Prostate gland (tissue), 2 donors: ENCODE measurements at regions not wholly inside any gene's neighbourhood (a gene's known extent, or its start where the extent isn't known, plus 50 kb on each side); places are given as distances from the start of the nearest gene placed in this dataset.

Experiments
- DNase-seq: peaks from one replicate; pipeline ENCODE4 v3.0.0-alpha.2; 2019; ENCODE audit warnings: low spot score
- H3K27ac ChIP-seq, 2 donors: fragments of 200-600 bp; sonication (generic); 2 replicates each; pipeline ENCODE4 v1.5.1; 2017 to 2019
- H3K27me3 ChIP-seq: fragments of 200-600 bp; sonication (generic); replicated peaks from 2 replicates; pipeline ENCODE4 v1.5.1; 2019; ENCODE audit not compliant: insufficient read depth
- H3K36me3 ChIP-seq, 2 donors: fragments of 200-600 bp; sonication (generic); 1 replicate in 1 of 2; 2 replicates in 1 of 2; pipeline versions ENCODE4 v1.5.1 to v1.8.1; 2017 to 2019
- H3K4me1 ChIP-seq: fragments of 200-600 bp; sonication (generic); replicated peaks from 2 replicates; pipeline ENCODE4 v1.5.1; 2019
- H3K4me3 ChIP-seq, 2 donors: fragments of 200-600 bp; sonication (generic); 2 replicates each; pipeline ENCODE4 v1.5.1; 2017 to 2019
- H3K9me3 ChIP-seq: fragments of 200-600 bp; sonication (generic); 2 replicates; pipeline ENCODE4 v1.5.1; 2017
- POLR2A ChIP-seq: fragments of 450-650 bp; IDR thresholded peaks from one replicate; pipeline ENCODE4 v1.6.1; 2016; ENCODE audit warnings: antibody characterized with exemption, mild to moderate bottlenecking
- POLR2AphosphoS5 ChIP-seq: sonication (generic); formaldehyde crosslinking; IDR thresholded peaks from one replicate; pipeline ENCODE4 v1.6.1; 2017; ENCODE audit warnings: antibody characterized with exemption
- WGBS: methylation state at CpG from one replicate; pipeline ENCODE4 v1.1.5; 2018; 5-methylcytosine and 5-hydroxymethylcytosine counted together
- intact Hi-C: fragments of 100-400 bp; cut with DNase I; formaldehyde crosslinking; loops from one replicate; pipeline ENCODE4 v1.14.2; 2022
- TF ChIP-seq, protein P1 (sequence below), 4 experiments: fragments of 200-600 bp in 2 of 4; fragments of 450-650 bp in 2 of 4; sonication (generic) in 2 of 4; IDR thresholded peaks; 1 replicate in 3 of 4; 2 replicates in 1 of 4; pipeline ENCODE4 v1.5.1; 2016 to 2019; ENCODE audit warnings: antibody characterized with exemption in 4 of 4, mild to moderate bottlenecking in 2 of 4, moderate library complexity in 2 of 4

- Histone ChIP-seq H3K4me1 (no peaks in the 10 kb centered on the region), H3K27me3 (no peaks in the 10 kb centered on the region), H3K36me3 (no peaks in the 10 kb centered on the region), H3K9me3 (no peaks in the 10 kb centered on the region), H3K27ac (no peak overlapping the region), H3K4me3 (no peak overlapping the region)
- intact Hi-C loops: no loop called here
- no peak for TF ChIP-seq POLR2AphosphoS5
- no peak for TF ChIP-seq POLR2A
- TF ChIP-seq, protein P1, sequence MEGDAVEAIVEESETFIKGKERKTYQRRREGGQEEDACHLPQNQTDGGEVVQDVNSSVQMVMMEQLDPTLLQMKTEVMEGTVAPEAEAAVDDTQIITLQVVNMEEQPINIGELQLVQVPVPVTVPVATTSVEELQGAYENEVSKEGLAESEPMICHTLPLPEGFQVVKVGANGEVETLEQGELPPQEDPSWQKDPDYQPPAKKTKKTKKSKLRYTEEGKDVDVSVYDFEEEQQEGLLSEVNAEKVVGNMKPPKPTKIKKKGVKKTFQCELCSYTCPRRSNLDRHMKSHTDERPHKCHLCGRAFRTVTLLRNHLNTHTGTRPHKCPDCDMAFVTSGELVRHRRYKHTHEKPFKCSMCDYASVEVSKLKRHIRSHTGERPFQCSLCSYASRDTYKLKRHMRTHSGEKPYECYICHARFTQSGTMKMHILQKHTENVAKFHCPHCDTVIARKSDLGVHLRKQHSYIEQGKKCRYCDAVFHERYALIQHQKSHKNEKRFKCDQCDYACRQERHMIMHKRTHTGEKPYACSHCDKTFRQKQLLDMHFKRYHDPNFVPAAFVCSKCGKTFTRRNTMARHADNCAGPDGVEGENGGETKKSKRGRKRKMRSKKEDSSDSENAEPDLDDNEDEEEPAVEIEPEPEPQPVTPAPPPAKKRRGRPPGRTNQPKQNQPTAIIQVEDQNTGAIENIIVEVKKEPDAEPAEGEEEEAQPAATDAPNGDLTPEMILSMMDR (IDR thresholded peaks at IDR 0.05): no peak
- no peak for DNase-seq
- WGBS: 79% methylated on average over 7 of the region's 7 CpGs
These were observed 87.7 kb downstream of the IYD start for GRCh38 chr6:150456466-150456865.

- DNase-seq: no peak
- Histone ChIP-seq H3K4me1 (no peaks in the 10 kb centered on the region), H3K27me3 (no peaks in the 10 kb centered on the region), H3K36me3 (no peaks in the 10 kb centered on the region), H3K4me3 (no peak overlapping the region), H3K27ac (no peak overlapping the region), H3K9me3 (no peaks in the 10 kb centered on the region)
- TF ChIP-seq POLR2AphosphoS5 (no peak), POLR2A (no peak)
- TF ChIP-seq, protein P1 (IDR thresholded peaks at IDR 0.05): no peak
- 84% methylated on average over 7 of the region's 7 CpGs for WGBS
- intact Hi-C loops: no loop called here
These were observed 88.3 kb downstream of the IYD start for GRCh38 chr6:150456902-150457643.

- no peaks in the 10 kb centered on the region for H3K9me3 ChIP-seq
- intact Hi-C loops: no loop called here
- DNase-seq: no peak
- H3K36me3 ChIP-seq: no peaks in the 10 kb centered on the region
- no peaks in the 10 kb centered on the region for H3K4me1 ChIP-seq
- H3K27ac ChIP-seq: no peak overlapping the region
- WGBS: 39% methylated on average over 5 of the region's 5 CpGs
- H3K4me3 ChIP-seq: no peak overlapping the region
- TF ChIP-seq POLR2A (no peak), POLR2AphosphoS5 (no peak)
- TF ChIP-seq, protein P1 (IDR thresholded peaks at IDR 0.05): no peak
- H3K27me3 ChIP-seq: no peaks in the 10 kb centered on the region
These were observed 89.8 kb downstream of the IYD start for GRCh38 chr6:150458579-150458978.

DNA sequence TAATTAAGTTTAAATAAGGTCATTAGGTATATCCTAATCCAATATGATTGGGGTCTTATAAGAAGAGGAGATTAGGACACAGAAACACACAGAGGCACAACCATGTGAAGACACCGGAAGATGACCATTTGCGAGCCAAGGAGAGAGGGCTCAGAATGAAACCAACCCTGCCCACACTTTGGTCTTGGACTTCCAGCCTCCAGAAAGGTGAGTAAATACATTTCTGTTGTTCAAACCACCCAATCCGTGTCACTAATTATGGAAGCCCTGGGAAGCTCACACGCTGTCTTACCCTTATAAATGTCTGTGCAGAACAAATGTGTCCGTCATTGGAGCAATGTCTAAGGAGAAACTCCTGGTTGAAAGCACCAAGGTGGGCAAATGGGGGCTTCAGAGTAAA lies 95.0 kb downstream of the IYD start:
- Histone ChIP-seq H3K36me3 (no peaks in the 10 kb centered on the region), H3K4me1 (no peaks in the 10 kb centered on the region), H3K27ac (no peak overlapping the region), H3K9me3 (no peaks in the 10 kb centered on the region), H3K27me3 (no peaks in the 10 kb centered on the region), H3K4me3 (no peak overlapping the region)
- no peak for DNase-seq
- 93% methylated on average over 5 of the region's 5 CpGs for WGBS
- intact Hi-C loops: no loop called here
- TF ChIP-seq POLR2A (no peak), POLR2AphosphoS5 (no peak)
- TF ChIP-seq, protein P1 (IDR thresholded peaks at IDR 0.05): no peak

DNA sequence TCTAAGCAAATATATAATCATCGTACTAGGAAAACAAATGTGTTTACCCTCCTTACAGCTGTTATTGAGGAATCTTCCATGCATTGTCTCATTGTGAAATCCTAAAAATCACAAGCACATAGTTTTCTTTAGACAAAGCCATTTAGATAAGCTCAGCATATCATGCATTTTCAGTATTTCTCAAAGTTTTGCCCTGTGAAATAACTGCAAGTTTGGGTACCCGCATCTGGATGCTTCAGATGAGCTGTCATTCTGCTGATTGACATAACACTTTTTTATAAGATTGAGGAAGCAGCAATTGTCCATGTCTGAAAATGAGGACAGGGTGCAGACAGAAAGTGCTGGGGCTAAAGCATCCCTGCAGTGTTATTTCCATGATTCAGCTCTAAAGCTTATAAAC lies 96.2 kb downstream of the IYD start:
- intact Hi-C loops: no loop called here
- Histone ChIP-seq H3K4me3 (no peak overlapping the region), H3K9me3 (no peaks in the 10 kb centered on the region), H3K4me1 (no peaks in the 10 kb centered on the region), H3K27ac (no peak overlapping the region), H3K27me3 (no peaks in the 10 kb centered on the region), H3K36me3 (no peaks in the 10 kb centered on the region)
- no peak for DNase-seq
- TF ChIP-seq, protein P1 (IDR thresholded peaks at IDR 0.05): no peak
- no peak for TF ChIP-seq POLR2AphosphoS5
- TF ChIP-seq POLR2A: no peak
- WGBS: 79% methylated on average over 2 of the region's 2 CpGs
